NCI-H82 treated with DMSO at 0.1 percent for 48 hours (cell line): ENCODE measurements at regions not wholly inside any gene's neighbourhood (a gene's known extent, or its start where the extent isn't known, plus 50 kb on each side); places are given as distances from the start of the nearest gene placed in this dataset.
"Not testable (repeated sequence)": the region's sequence is repeated elsewhere in the genome, so short reads cannot be mapped to it uniquely, and the experiment has no call there.

ENCODE experiments used
- DNase-seq: peaks from one replicate; lab custom pipeline; 2025; ENCODE audit not compliant: unreplicated experiment; lab: John Stamatoyannopoulos, UW

- no peak for DNase-seq
These were observed 311.5 kb upstream of the ROPN1 start for GRCh38 chr3:124303305-124303910.

- DNase-seq = no peak
These were observed 314.7 kb upstream of the ROPN1 start for GRCh38 chr3:124306665-124307064.

- DNase-seq = no peak
These were observed 321.7 kb upstream of the ROPN1 start for GRCh38 chr3:124313621-124314020.

- no peak for DNase-seq
These were observed 323.5 kb upstream of the ROPN1 start for GRCh38 chr3:124315215-124316033.

- DNase-seq = no peak
These were observed 324.0 kb upstream of the ROPN1 start for GRCh38 chr3:124316034-124316287.

- DNase-seq = no peak
These were observed 326.1 kb upstream of the ROPN1 start for GRCh38 chr3:124318014-124318413.

GRCh38 chr3:124318656-124319055, 326.7 kb upstream of the ROPN1 start:
- no peak for DNase-seq

GRCh38 chr3:124320976-124321375, 329.1 kb upstream of the ROPN1 start:
- no peak for DNase-seq

- no peak for DNase-seq
These were observed 330.5 kb upstream of the ROPN1 start for GRCh38 chr3:124322309-124322880.

GRCh38 chr3:124322966-124323365, 331.0 kb upstream of the ROPN1 start:
- no peak for DNase-seq

- DNase-seq = no peak
These were observed 333.3 kb upstream of the ROPN1 start for GRCh38 chr3:124325248-124325647.

- no peak for DNase-seq
These were observed 337.8 kb upstream of the ROPN1 start for GRCh38 chr3:124329723-124330122.

GRCh38 chr3:124333931-124334640, 342.2 kb upstream of the ROPN1 start:
- no peak for DNase-seq

- no peak for DNase-seq
These were observed 344.2 kb upstream of the ROPN1 start for GRCh38 chr3:124336067-124336656.

GRCh38 chr3:124345845-124346244, 353.9 kb upstream of the ROPN1 start:
- no peak for DNase-seq

- DNase-seq = no peak
These were observed 354.6 kb upstream of the ROPN1 start for GRCh38 chr3:124346487-124346886.

GRCh38 chr3:124347418-124347817, 355.5 kb upstream of the ROPN1 start:
- no peak for DNase-seq

- not testable (repeated sequence) for DNase-seq
These were observed 356.6 kb upstream of the ROPN1 start for GRCh38 chr3:124348555-124348954.

GRCh38 chr3:124351430-124352148, 359.7 kb upstream of the ROPN1 start:
- peak; percentile 75 for DNase-seq

GRCh38 chr3:124352149-124352539, 360.2 kb upstream of the ROPN1 start:
- DNase-seq = no peak

- no peak for DNase-seq
These were observed 361.8 kb upstream of the ROPN1 start for GRCh38 chr3:124353691-124354090.
